ENCODE measurements at regions not wholly inside any gene's neighbourhood (a gene's known extent, or its start where the extent isn't known, plus 50 kb on each side); places are given as distances from the start of the nearest gene placed in this dataset.

GRCh38 chr19:30180691-30181090 lies 191.5 kb upstream of the ZNF536 start:
- no peak for TF ChIP-seq CTCF (IDR thresholded peaks at IDR 0.05)
- H3K36me3 ChIP-seq, result no peaks in the 10 kb centered on the region
- no peak overlapping the region for H3K27ac ChIP-seq
- intact Hi-C loops (cut with DNase I), result no loop called here
- ATAC-seq, result no peak
- no peaks in the 10 kb centered on the region for H3K4me1 ChIP-seq
- H3K27me3 ChIP-seq, result peaks cover 0 to 11% of the 10 kb centered on the region in 2 donors
- H3K4me3 ChIP-seq, result no peak overlapping the region
- DNase-seq, result no peak
- H3K9me3 ChIP-seq, result peaks cover 7 to 48% of the 10 kb centered on the region in 2 donors

GRCh38 chr19:30183807-30184490 lies 188.2 kb upstream of the ZNF536 start:
- Histone ChIP-seq H3K4me3 (no peak overlapping the region), H3K36me3 (no peaks in the 10 kb centered on the region), H3K27ac (no peak overlapping the region), H3K4me1 (no peaks in the 10 kb centered on the region), H3K27me3 (no peaks in the 10 kb centered on the region), H3K9me3 (peaks cover 7 to 61% of the 10 kb centered on the region in 2 donors)
- ATAC-seq (no peak), DNase-seq (no peak)
- intact Hi-C loops (cut with DNase I), result no loop called here
- no peak for TF ChIP-seq CTCF (IDR thresholded peaks at IDR 0.05)

GRCh38 chr19:30202060-30202600 lies 170.1 kb upstream of the ZNF536 start:
- H3K4me1 ChIP-seq, result no peaks in the 10 kb centered on the region
- H3K27ac ChIP-seq, result no peak overlapping the region
- no peaks in the 10 kb centered on the region for H3K27me3 ChIP-seq
- H3K36me3 ChIP-seq, result no peaks in the 10 kb centered on the region
- DNase-seq (no peak), ATAC-seq (no peak)
- peaks cover 0 to 3% of the 10 kb centered on the region in 2 donors for H3K9me3 ChIP-seq
- no peak overlapping the region for H3K4me3 ChIP-seq
- intact Hi-C loops (cut with DNase I), result no loop called here
- TF ChIP-seq CTCF (IDR thresholded peaks at IDR 0.05), result no peak

- no peaks in the 10 kb centered on the region for H3K9me3 ChIP-seq
- no peaks in the 10 kb centered on the region for H3K27me3 ChIP-seq
- no peak for TF ChIP-seq CTCF (IDR thresholded peaks at IDR 0.05)
- H3K4me1 ChIP-seq, result no peaks in the 10 kb centered on the region
- H3K36me3 ChIP-seq, result no peaks in the 10 kb centered on the region
- H3K4me3 ChIP-seq, result no peak overlapping the region
- intact Hi-C loops (cut with DNase I), result no loop called here
- no peak overlapping the region for H3K27ac ChIP-seq
- DNase-seq (no peak), ATAC-seq (no peak)
Measured at GRCh38 chr19:30204721-30205120, 167.5 kb upstream of the ZNF536 start.

- Histone ChIP-seq H3K36me3 (no peaks in the 10 kb centered on the region), H3K4me1 (no peaks in the 10 kb centered on the region), H3K9me3 (no peaks in the 10 kb centered on the region), H3K27me3 (no peaks in the 10 kb centered on the region), H3K27ac (no peak overlapping the region), H3K4me3 (no peak overlapping the region)
- no peak for ATAC-seq
- TF ChIP-seq CTCF (IDR thresholded peaks at IDR 0.05), result no peak
- intact Hi-C loops (cut with DNase I), result no loop called here
- DNase-seq, result no peak
Measured at GRCh38 chr19:30206187-30206586, 166.0 kb upstream of the ZNF536 start.
